ENCODE measurements at regions not wholly inside any gene's neighbourhood (a gene's known extent, or its start where the extent isn't known, plus 50 kb on each side); places are given as distances from the start of the nearest gene placed in this dataset.
"Not testable (repeated sequence)": the region's sequence is repeated elsewhere in the genome, so short reads cannot be mapped to it uniquely, and the experiment has no call there.

GRCh38 chr16:9670033-9670432 is 512.2 kb downstream of the GRIN2A start:
- no peak overlapping the region for H3K27ac ChIP-seq
- no peaks in the 10 kb centered on the region for H3K4me1 ChIP-seq
- TF ChIP-seq POLR2A (IDR thresholded peaks at IDR 0.05) (no peak), CTCF (IDR thresholded peaks at IDR 0.05) (no peak), POLR2AphosphoS5 (IDR thresholded peaks at IDR 0.05) (no peak), EP300 (IDR thresholded peaks at IDR 0.05) (no peak)
- intact Hi-C loops (cut with DNase I): no loop called here
- no peaks in the 10 kb centered on the region for H3K36me3 ChIP-seq
- no peaks in the 10 kb centered on the region for H3K9me3 ChIP-seq
- DNase-seq: no peak
- H3K27me3 ChIP-seq: no peaks in the 10 kb centered on the region
- H3K4me3 ChIP-seq: no peak overlapping the region
- 43 to 77% methylated on average over 5 of the region's 5 CpGs for WGBS, 2 donors

- H3K4me1 ChIP-seq; H3K27me3 ChIP-seq; DNase-seq; H3K36me3 ChIP-seq; H3K9me3 ChIP-seq; intact Hi-C loops (cut with DNase I); H3K27ac ChIP-seq; H3K4me3 ChIP-seq: not testable (repeated sequence)
- 55 to 59% methylated on average over 5 of the region's 5 CpGs for WGBS, 2 donors
Observed at GRCh38 chr16:9670616-9671015, 511.6 kb downstream of the GRIN2A start.

- intact Hi-C loops (cut with DNase I); H3K9me3 ChIP-seq; H3K4me3 ChIP-seq; H3K4me1 ChIP-seq; H3K27me3 ChIP-seq; H3K27ac ChIP-seq; H3K36me3 ChIP-seq; DNase-seq: not testable (repeated sequence)
- 84 to 93% methylated on average over 5 to 12 of the region's 12 CpGs for WGBS, 2 donors
Observed at GRCh38 chr16:9676560-9677300, 505.5 kb downstream of the GRIN2A start.

GRCh38 chr16:9677301-9677653 is 505.0 kb downstream of the GRIN2A start:
- intact Hi-C loops (cut with DNase I): no loop called here
- no peaks in the 10 kb centered on the region for H3K27me3 ChIP-seq

GRCh38 chr16:9679213-9679767 is 502.9 kb downstream of the GRIN2A start:
- 32 to 50% methylated on average over 11 of the region's 11 CpGs for WGBS, 2 donors
- Histone ChIP-seq H3K4me1 (no peaks in the 10 kb centered on the region), H3K36me3 (no peaks in the 10 kb centered on the region), H3K27me3 (no peaks in the 10 kb centered on the region), H3K4me3 (no peak overlapping the region), H3K27ac (no peak overlapping the region), H3K9me3 (peaks cover 0 to 9% (median 2%) of the 10 kb centered on the region in 4 donors)
- DNase-seq: no peak
- no peak for TF ChIP-seq POLR2AphosphoS5 (IDR thresholded peaks at IDR 0.05)
- TF ChIP-seq EP300 (IDR thresholded peaks at IDR 0.05): no peak
- TF ChIP-seq POLR2A (IDR thresholded peaks at IDR 0.05): no peak
- intact Hi-C loops (cut with DNase I): no loop called here

More at GRCh38 chr16:9677301-9677653, 505.0 kb downstream of the GRIN2A start:
- Histone ChIP-seq H3K36me3 (no peaks in the 10 kb centered on the region), H3K4me3 (no peak overlapping the region), H3K9me3 (no peaks in the 10 kb centered on the region), H3K4me1 (no peaks in the 10 kb centered on the region), H3K27ac (no peak overlapping the region)
- TF ChIP-seq POLR2A (IDR thresholded peaks at IDR 0.05) (no peak), CTCF (IDR thresholded peaks at IDR 0.05) (no peak), EP300 (IDR thresholded peaks at IDR 0.05) (no peak), POLR2AphosphoS5 (IDR thresholded peaks at IDR 0.05) (no peak)
- 70 to 87% methylated on average over 3 of the region's 3 CpGs for WGBS, 2 donors
- DNase-seq: no peak

- WGBS, 2 donors: 31 to 57% methylated on average over 7 of the region's 7 CpGs
- H3K9me3 ChIP-seq: peaks cover 0 to 9% (median 2%) of the 10 kb centered on the region in 4 donors
- no peaks in the 10 kb centered on the region for H3K4me1 ChIP-seq
Observed at GRCh38 chr16:9680019-9680655, 502.1 kb downstream of the GRIN2A start.

More at GRCh38 chr16:9680019-9680655, 502.1 kb downstream of the GRIN2A start:
- intact Hi-C loops (cut with DNase I): no loop called here
- Histone ChIP-seq H3K36me3 (no peaks in the 10 kb centered on the region), H3K4me3 (no peak overlapping the region), H3K27ac (no peak overlapping the region), H3K27me3 (no peaks in the 10 kb centered on the region)
- TF ChIP-seq EP300 (IDR thresholded peaks at IDR 0.05): no peak
- TF ChIP-seq POLR2AphosphoS5 (IDR thresholded peaks at IDR 0.05): no peak
- TF ChIP-seq POLR2A (IDR thresholded peaks at IDR 0.05): no peak
- no peak for TF ChIP-seq CTCF (IDR thresholded peaks at IDR 0.05)
- no peak for DNase-seq

All from sigmoid colon (tissue), 6 donors.